K562 (cell line): ENCODE measurements at regions not wholly inside any gene's neighbourhood (a gene's known extent, or its start where the extent isn't known, plus 50 kb on each side); places are given as distances from the start of the nearest gene placed in this dataset.

Source experiments
- CHD4 ChIP-seq: fragments of 200-600 bp; sonication (generic); IDR thresholded peaks from 3 replicates; pipeline ENCODE4 v1.6.1; 2012; ENCODE audit warnings: low read depth, mild to moderate bottlenecking, mixed read lengths, low read length, inconsistent platforms; ENCODE audit not compliant: insufficient read depth, insufficient replicate concordance, poor library complexity, severe bottlenecking
- PCBP2 ChIP-seq: fragments of 200-400 bp; formaldehyde crosslinking; IDR thresholded peaks from 2 replicates; pipeline ENCODE4 v1.6.1; 2018; ENCODE audit warnings: low read length, low read depth, mild to moderate bottlenecking, moderate library complexity; ENCODE audit not compliant: poor library complexity, severe bottlenecking
- RAD51 ChIP-seq: fragments of 450-650 bp; IDR thresholded peaks from 2 replicates; pipeline ENCODE4 v1.7.1; 2016; ENCODE audit warnings: low read depth, mild to moderate bottlenecking, borderline replicate concordance
- TAF1 ChIP-seq: IDR thresholded peaks from 2 replicates; pipeline ENCODE4 v1.6.1; 2011; ENCODE audit warnings: mild to moderate bottlenecking, low read length, moderate library complexity; ENCODE audit not compliant: insufficient read depth, control insufficient read depth, severe bottlenecking; ENCODE audit errors: extremely low read depth
- TBP ChIP-seq: optimal IDR thresholded peaks from 2 replicates; pipeline ENCODE3; 2011; ENCODE audit warnings: low read depth, low read length, improper control_type of control experiment
- TEAD1 ChIP-seq, 2 experiments: fragments of 450-650 bp in 1 of 2; sonication (generic) in 1 of 2; formaldehyde crosslinking; IDR thresholded peaks; 2 replicates each; pipeline versions ENCODE4 v1.4.0 to v1.8.0; 2020 to 2022; ENCODE audit warnings: mild to moderate bottlenecking in 2 of 2, missing genetic modification reagents in 1 of 2
- TF ChIP-seq, protein P1 (sequence below), 2 experiments: fragments of 250-450 bp in 1 of 2; fragments of 450-650 bp in 1 of 2; sonication (Bioruptor Pico) in 1 of 2; IDR thresholded peaks; 2 replicates each; pipeline versions ENCODE4 v1.6.1 to v1.8.0; 2016 to 2021; ENCODE audit warnings: mild to moderate bottlenecking in 2 of 2, moderate library complexity in 2 of 2, missing compliant biosample characterization in 1 of 2, missing genetic modification characterization in 1 of 2

DNA sequence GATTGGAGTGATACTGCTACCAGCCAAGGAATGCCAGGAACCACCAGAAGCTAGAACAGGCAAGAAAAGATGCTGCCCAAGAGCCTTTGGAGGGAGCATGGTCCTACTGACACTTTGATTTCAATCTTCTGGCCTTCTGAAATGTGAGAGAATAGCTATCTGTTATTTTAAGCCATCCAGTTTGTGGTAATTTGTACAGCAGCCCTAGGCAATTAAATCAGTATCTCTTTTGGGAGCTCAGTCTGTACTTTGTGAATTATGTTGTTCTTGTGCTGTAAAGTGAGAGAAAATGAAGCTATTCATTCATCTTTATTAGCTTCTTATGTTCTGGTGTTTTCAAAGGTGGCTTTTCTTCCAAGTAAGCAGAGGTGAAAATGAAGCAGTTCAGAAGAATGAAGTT, 381.3 kb downstream of the PDCD6IP start:
- no peak for TF ChIP-seq TEAD1 (CRISPR knock-in tag; IDR thresholded peaks at IDR 0.05)
- TF ChIP-seq TAF1, result no peak
- TF ChIP-seq PCBP2, result no peak
- TF ChIP-seq TBP, result no peak
- TF ChIP-seq, protein P1, sequence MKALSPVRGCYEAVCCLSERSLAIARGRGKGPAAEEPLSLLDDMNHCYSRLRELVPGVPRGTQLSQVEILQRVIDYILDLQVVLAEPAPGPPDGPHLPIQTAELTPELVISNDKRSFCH (CRISPR knock-in tag; IDR thresholded peaks at IDR 0.05), result no peak
- TF ChIP-seq, protein P1 (tag; IDR thresholded peaks at IDR 0.05), result no peak
- TF ChIP-seq RAD51, result no peak
- no peak for TF ChIP-seq CHD4
